Neural crest cell (in vitro differentiated cells): ENCODE measurements at regions not wholly inside any gene's neighbourhood (a gene's known extent, or its start where the extent isn't known, plus 50 kb on each side); places are given as distances from the start of the nearest gene placed in this dataset.

Experiments used
- DNase-seq: peaks from one replicate; pipeline ENCODE4 v3.0.0; 2021; ENCODE audit warnings: low read depth, mixed read lengths, low spot score
- H3K27ac Mint-ChIP-seq: one replicate; pipeline ENCODE4 v1.8.0; 2021; ENCODE audit warnings: mild to moderate bottlenecking, mixed read lengths; ENCODE audit not compliant: unreplicated experiment
- H3K27me3 Mint-ChIP-seq: 2 replicates; pipeline ENCODE4 v1.8.0; 2021; ENCODE audit warnings: low read depth, mild to moderate bottlenecking, mixed read lengths
- H3K36me3 Mint-ChIP-seq: 2 replicates; pipeline ENCODE4 v1.8.0; 2021; ENCODE audit warnings: low read depth, mild to moderate bottlenecking, mixed read lengths
- H3K4me1 Mint-ChIP-seq: 2 replicates; pipeline ENCODE4 v1.8.0; 2021; ENCODE audit warnings: mixed read lengths
- H3K4me3 Mint-ChIP-seq: one replicate; pipeline ENCODE4 v1.8.0; 2021; ENCODE audit warnings: mild to moderate bottlenecking, mixed read lengths
- H3K9me3 Mint-ChIP-seq: 2 replicates; pipeline ENCODE4 v1.8.0; 2021; ENCODE audit warnings: mixed read lengths
- TF ChIP-seq, protein P1 (sequence below): fragments of 200-600 bp; sonication (generic); conservative IDR thresholded peaks from 2 replicates; pipeline ENCODE4 v1.5.0; 2021; ENCODE audit warnings: antibody characterized with exemption, mild to moderate bottlenecking

GRCh38 chr15:77817434-77817833 lies 184.7 kb upstream of the LINGO1 start:
- no peak overlapping the region for H3K27ac Mint-ChIP-seq
- H3K36me3 Mint-ChIP-seq: no peaks in the 10 kb centered on the region
- TF ChIP-seq, protein P1, sequence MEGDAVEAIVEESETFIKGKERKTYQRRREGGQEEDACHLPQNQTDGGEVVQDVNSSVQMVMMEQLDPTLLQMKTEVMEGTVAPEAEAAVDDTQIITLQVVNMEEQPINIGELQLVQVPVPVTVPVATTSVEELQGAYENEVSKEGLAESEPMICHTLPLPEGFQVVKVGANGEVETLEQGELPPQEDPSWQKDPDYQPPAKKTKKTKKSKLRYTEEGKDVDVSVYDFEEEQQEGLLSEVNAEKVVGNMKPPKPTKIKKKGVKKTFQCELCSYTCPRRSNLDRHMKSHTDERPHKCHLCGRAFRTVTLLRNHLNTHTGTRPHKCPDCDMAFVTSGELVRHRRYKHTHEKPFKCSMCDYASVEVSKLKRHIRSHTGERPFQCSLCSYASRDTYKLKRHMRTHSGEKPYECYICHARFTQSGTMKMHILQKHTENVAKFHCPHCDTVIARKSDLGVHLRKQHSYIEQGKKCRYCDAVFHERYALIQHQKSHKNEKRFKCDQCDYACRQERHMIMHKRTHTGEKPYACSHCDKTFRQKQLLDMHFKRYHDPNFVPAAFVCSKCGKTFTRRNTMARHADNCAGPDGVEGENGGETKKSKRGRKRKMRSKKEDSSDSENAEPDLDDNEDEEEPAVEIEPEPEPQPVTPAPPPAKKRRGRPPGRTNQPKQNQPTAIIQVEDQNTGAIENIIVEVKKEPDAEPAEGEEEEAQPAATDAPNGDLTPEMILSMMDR: no peak
- no peak for DNase-seq
- H3K4me3 Mint-ChIP-seq: peak overlapping the region; percentile 83
- H3K4me1 Mint-ChIP-seq: peaks cover 10% of the 10 kb centered on the region
- H3K27me3 Mint-ChIP-seq: peaks cover 62% of the 10 kb centered on the region
- H3K9me3 Mint-ChIP-seq: no peaks in the 10 kb centered on the region

- Mint-ChIP-seq H3K27me3 (peaks cover 58% of the 10 kb centered on the region), H3K9me3 (no peaks in the 10 kb centered on the region), H3K27ac (no peak overlapping the region), H3K4me3 (peak overlapping the region; percentile 83), H3K36me3 (no peaks in the 10 kb centered on the region), H3K4me1 (peaks cover 15% of the 10 kb centered on the region)
- DNase-seq: no peak
- TF ChIP-seq, protein P1: no peak
Observed at GRCh38 chr15:77816983-77817382, 184.3 kb upstream of the LINGO1 start.

- Mint-ChIP-seq H3K27ac (no peak overlapping the region), H3K36me3 (no peaks in the 10 kb centered on the region), H3K9me3 (no peaks in the 10 kb centered on the region), H3K27me3 (peaks cover 40% of the 10 kb centered on the region), H3K4me1 (peaks cover 21% of the 10 kb centered on the region), H3K4me3 (peak overlapping the region; percentile 34)
- TF ChIP-seq, protein P1: no peak
- no peak for DNase-seq
Observed at GRCh38 chr15:77815015-77815414, 182.3 kb upstream of the LINGO1 start.

DNA sequence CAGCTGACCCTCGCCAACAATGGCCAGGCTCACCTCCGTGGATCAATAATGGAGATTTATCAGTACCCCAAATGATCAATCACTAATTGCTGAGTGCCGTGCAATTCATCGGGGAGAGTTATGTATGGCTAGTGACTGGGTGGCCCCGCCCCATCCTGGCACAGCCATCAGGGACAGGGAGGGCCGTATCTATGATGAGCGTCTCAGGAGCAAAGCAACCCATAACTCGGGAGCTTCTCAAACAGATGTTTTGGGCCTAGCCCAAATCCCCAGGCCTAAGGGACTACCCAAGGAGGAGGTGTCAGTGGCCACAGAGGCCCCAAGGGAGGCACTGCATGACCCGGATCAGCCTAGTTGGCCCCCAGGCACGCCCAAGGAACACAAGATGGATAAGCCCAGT lies 180.0 kb upstream of the LINGO1 start:
- DNase-seq: no peak
- peaks cover 25% of the 10 kb centered on the region for H3K27me3 Mint-ChIP-seq
- no peaks in the 10 kb centered on the region for H3K36me3 Mint-ChIP-seq
- H3K9me3 Mint-ChIP-seq: no peaks in the 10 kb centered on the region
- TF ChIP-seq, protein P1: no peak
- peak overlapping the region; percentile 3 for H3K4me3 Mint-ChIP-seq
- no peak overlapping the region for H3K27ac Mint-ChIP-seq
- peaks cover 20% of the 10 kb centered on the region for H3K4me1 Mint-ChIP-seq

DNA sequence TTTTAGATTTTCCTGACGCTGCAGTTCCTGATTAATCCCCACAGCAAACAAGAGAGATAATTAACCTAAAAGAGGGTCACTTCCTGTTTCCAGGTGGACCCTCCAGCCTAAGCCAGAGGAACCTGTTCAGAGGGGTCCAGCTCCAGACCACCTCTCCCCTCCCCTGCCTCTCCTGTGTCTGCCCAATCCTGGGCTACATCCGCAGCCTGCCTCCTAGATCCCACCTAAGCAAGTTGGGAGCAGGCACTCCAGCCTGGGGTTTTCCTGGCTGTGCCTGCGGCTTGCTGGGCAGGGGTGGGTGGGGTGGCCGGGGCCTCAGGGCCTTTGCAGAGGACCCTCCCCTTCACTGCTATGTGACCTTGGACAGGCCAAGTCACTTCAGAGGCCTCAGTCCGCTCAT lies 178.6 kb upstream of the LINGO1 start:
- TF ChIP-seq, protein P1: no peak
- no peak for DNase-seq
- Mint-ChIP-seq H3K9me3 (no peaks in the 10 kb centered on the region), H3K27me3 (peaks cover 12% of the 10 kb centered on the region), H3K36me3 (no peaks in the 10 kb centered on the region), H3K4me3 (no peak overlapping the region), H3K4me1 (peaks cover 15% of the 10 kb centered on the region), H3K27ac (no peak overlapping the region)

GRCh38 chr15:77810130-77810571 lies 177.4 kb upstream of the LINGO1 start:
- TF ChIP-seq, protein P1: no peak
- Mint-ChIP-seq H3K36me3 (no peaks in the 10 kb centered on the region), H3K27ac (no peak overlapping the region), H3K27me3 (peaks cover 1% of the 10 kb centered on the region), H3K9me3 (no peaks in the 10 kb centered on the region), H3K4me3 (peak overlapping the region; percentile 3), H3K4me1 (peaks cover 15% of the 10 kb centered on the region)
- no peak for DNase-seq
